ENCODE measurements at regions not wholly inside any gene's neighbourhood (a gene's known extent, or its start where the extent isn't known, plus 50 kb on each side); places are given as distances from the start of the nearest gene placed in this dataset.

DNA sequence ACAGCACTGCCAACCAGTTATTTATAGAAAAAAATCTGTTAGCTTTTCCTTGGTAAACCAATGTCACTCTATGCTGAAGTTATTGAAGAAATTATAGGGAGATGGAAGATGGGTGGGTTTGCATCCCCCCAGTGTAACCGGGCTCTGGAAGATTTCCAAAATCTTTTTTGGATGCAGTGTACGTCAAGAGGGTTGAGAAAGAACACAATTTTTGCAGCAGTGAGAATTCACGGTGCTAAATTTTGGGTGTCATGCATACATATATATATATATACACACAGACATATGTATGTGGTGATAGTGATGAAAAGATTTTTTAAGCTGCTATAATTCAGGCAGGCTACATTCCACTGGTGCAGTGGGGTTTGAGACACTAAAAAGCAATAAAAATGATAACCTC, 91.4 kb upstream of the MAGI3 start:
- TF ChIP-seq ZNF302 (CRISPR knock-in tag; IDR thresholded peaks at IDR 0.05) (no peak), RNF2 (IDR thresholded peaks at IDR 0.05; ENCODE audit: borderline replicate concordance, low read depth) (no peak), SMC3 (IDR thresholded peaks at IDR 0.05) (no peak), CBX2 (IDR thresholded peaks at IDR 0.05; ENCODE audit: borderline replicate concordance, low read depth) (no peak), CEBPB (IDR thresholded peaks at IDR 0.05) (no peak), MAFK (IDR thresholded peaks at IDR 0.05; ENCODE audit: partially characterized antibody) (no peak), KDM1A (IDR thresholded peaks at IDR 0.05; ENCODE audit: low read depth) (no peak), HOXB13 (CRISPR knock-in tag; IDR thresholded peaks at IDR 0.05; ENCODE audit: low read depth) (no peak), POLR2A (IDR thresholded peaks at IDR 0.05; ENCODE audit: low read length) (no peak), GATA3 (IDR thresholded peaks at IDR 0.05; ENCODE audit: borderline replicate concordance) (no peak), ZC3H11A (IDR thresholded peaks at IDR 0.05) (no peak), MAZ (IDR thresholded peaks at IDR 0.05; ENCODE audit: borderline replicate concordance, low read depth, low read length) (no peak)
- TF ChIP-seq, protein P1, sequence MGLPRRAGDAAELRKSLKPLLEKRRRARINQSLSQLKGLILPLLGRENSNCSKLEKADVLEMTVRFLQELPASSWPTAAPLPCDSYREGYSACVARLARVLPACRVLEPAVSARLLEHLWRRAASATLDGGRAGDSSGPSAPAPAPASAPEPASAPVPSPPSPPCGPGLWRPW (IDR thresholded peaks at IDR 0.05), result no peak
- TF ChIP-seq, protein P2, sequence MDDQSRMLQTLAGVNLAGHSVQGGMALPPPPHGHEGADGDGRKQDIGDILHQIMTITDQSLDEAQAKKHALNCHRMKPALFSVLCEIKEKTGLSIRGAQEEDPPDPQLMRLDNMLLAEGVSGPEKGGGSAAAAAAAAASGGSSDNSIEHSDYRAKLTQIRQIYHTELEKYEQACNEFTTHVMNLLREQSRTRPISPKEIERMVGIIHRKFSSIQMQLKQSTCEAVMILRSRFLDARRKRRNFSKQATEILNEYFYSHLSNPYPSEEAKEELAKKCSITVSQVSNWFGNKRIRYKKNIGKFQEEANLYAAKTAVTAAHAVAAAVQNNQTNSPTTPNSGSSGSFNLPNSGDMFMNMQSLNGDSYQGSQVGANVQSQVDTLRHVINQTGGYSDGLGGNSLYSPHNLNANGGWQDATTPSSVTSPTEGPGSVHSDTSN (IDR thresholded peaks at IDR 0.05), result no peak
- TF ChIP-seq, protein P3, sequence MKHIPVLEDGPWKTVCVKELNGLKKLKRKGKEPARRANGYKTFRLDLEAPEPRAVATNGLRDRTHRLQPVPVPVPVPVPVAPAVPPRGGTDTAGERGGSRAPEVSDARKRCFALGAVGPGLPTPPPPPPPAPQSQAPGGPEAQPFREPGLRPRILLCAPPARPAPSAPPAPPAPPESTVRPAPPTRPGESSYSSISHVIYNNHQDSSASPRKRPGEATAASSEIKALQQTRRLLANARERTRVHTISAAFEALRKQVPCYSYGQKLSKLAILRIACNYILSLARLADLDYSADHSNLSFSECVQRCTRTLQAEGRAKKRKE (CRISPR knock-in tag; IDR thresholded peaks at IDR 0.05; ENCODE audit: low read depth), result no peak
- TF ChIP-seq, protein P4, sequence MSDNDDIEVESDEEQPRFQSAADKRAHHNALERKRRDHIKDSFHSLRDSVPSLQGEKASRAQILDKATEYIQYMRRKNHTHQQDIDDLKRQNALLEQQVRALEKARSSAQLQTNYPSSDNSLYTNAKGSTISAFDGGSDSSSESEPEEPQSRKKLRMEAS (IDR thresholded peaks at IDR 0.05), result no peak
- TF ChIP-seq, protein P5, sequence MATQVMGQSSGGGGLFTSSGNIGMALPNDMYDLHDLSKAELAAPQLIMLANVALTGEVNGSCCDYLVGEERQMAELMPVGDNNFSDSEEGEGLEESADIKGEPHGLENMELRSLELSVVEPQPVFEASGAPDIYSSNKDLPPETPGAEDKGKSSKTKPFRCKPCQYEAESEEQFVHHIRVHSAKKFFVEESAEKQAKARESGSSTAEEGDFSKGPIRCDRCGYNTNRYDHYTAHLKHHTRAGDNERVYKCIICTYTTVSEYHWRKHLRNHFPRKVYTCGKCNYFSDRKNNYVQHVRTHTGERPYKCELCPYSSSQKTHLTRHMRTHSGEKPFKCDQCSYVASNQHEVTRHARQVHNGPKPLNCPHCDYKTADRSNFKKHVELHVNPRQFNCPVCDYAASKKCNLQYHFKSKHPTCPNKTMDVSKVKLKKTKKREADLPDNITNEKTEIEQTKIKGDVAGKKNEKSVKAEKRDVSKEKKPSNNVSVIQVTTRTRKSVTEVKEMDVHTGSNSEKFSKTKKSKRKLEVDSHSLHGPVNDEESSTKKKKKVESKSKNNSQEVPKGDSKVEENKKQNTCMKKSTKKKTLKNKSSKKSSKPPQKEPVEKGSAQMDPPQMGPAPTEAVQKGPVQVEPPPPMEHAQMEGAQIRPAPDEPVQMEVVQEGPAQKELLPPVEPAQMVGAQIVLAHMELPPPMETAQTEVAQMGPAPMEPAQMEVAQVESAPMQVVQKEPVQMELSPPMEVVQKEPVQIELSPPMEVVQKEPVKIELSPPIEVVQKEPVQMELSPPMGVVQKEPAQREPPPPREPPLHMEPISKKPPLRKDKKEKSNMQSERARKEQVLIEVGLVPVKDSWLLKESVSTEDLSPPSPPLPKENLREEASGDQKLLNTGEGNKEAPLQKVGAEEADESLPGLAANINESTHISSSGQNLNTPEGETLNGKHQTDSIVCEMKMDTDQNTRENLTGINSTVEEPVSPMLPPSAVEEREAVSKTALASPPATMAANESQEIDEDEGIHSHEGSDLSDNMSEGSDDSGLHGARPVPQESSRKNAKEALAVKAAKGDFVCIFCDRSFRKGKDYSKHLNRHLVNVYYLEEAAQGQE (IDR thresholded peaks at IDR 0.05), result no peak
- TF ChIP-seq, protein P6, sequence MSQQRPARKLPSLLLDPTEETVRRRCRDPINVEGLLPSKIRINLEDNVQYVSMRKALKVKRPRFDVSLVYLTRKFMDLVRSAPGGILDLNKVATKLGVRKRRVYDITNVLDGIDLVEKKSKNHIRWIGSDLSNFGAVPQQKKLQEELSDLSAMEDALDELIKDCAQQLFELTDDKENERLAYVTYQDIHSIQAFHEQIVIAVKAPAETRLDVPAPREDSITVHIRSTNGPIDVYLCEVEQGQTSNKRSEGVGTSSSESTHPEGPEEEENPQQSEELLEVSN (IDR thresholded peaks at IDR 0.05; ENCODE audit: borderline replicate concordance, low read depth), result no peak
- ChIA-PET POLR2A (no interaction called here), CTCF (no interaction called here)
- no peak overlapping the region for H3K4me2 ChIP-seq
- no peak for FAIRE-seq
- no peak overlapping the region for H3K27ac ChIP-seq
- no peaks in the 10 kb centered on the region for H3K4me1 ChIP-seq
- DNase-seq (ENCODE audit: low read depth in 1 of 2, low spot score in 1 of 2), result no peak
- H3K4me3 ChIP-seq, result no peak overlapping the region
- H3K9me3 ChIP-seq, result no peaks in the 10 kb centered on the region
- no peak for ATAC-seq
- 77% methylated on average over 3 of the region's 3 CpGs for whole genome bisulfite sequencing (ENCODE audit: missing lambda C conversion rate)

DNA sequence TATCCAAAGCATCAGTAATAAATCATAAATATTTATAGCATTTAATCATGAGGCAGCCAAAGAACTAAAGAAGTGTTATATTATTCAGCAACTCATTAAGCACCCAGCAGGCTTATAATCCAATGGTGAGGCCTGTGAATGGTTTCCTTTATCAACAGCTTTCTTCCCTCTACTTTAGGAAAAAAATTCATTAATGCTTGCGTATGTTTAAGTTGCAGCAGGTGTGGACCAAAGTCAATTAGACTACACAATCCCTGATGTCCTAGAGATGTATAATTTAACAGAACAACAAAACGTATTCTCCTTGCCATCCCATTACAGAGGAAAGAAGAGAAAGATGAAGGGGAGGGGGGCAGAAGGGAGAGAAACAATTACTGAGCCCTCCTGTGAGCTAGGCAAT, 87.7 kb upstream of the MAGI3 start:
- H3K4me1 ChIP-seq, result peaks cover 14% of the 10 kb centered on the region; the same call in 2 of the 3 replicates
- ChIA-PET POLR2A (no interaction called here), CTCF (no interaction called here)
- FAIRE-seq, result no peak
- H3K27ac ChIP-seq, result no peak overlapping the region
- no peak for ATAC-seq
- H3K4me3 ChIP-seq, result no peak overlapping the region
- no peaks in the 10 kb centered on the region for H3K9me3 ChIP-seq
- 87% methylated on average over 2 of the region's 2 CpGs for WGBS (ENCODE audit: missing lambda C conversion rate)
- H3K4me2 ChIP-seq, result no peak overlapping the region
- DNase-seq (ENCODE audit: low read depth in 1 of 2, low spot score in 1 of 2), result no peak
- no peak for TF ChIP-seq HOXB5 (CRISPR knock-in tag; IDR thresholded peaks at IDR 0.05)
- no peak for TF ChIP-seq NFE2L2 (conservative IDR thresholded peaks at IDR 0.05; ENCODE audit: low read length)
- TF ChIP-seq EP300 (IDR thresholded peaks at IDR 0.05), result no peak
- TF ChIP-seq, protein P3 (CRISPR knock-in tag; IDR thresholded peaks at IDR 0.05; ENCODE audit: low read depth), result no peak
- TF ChIP-seq, protein P5 (IDR thresholded peaks at IDR 0.05), result no peak
- TF ChIP-seq PHF8 (IDR thresholded peaks at IDR 0.05; ENCODE audit: borderline replicate concordance, low read depth), result no peak
- TF ChIP-seq KDM5A (IDR thresholded peaks at IDR 0.05), result no peak
- TF ChIP-seq, protein P2 (IDR thresholded peaks at IDR 0.05), result no peak
- no peak for TF ChIP-seq HDAC2 (IDR thresholded peaks at IDR 0.05)
- TF ChIP-seq KDM1A (IDR thresholded peaks at IDR 0.05; ENCODE audit: low read depth), result no peak
- TF ChIP-seq, protein P4 (IDR thresholded peaks at IDR 0.05), result no peak
- TF ChIP-seq ZC3H11A (IDR thresholded peaks at IDR 0.05), result no peak
- no peak for TF ChIP-seq JUN (IDR thresholded peaks at IDR 0.05)
